GM12865 (cell line): ENCODE measurements at regions not wholly inside any gene's neighbourhood (a gene's known extent, or its start where the extent isn't known, plus 50 kb on each side); places are given as distances from the start of the nearest gene placed in this dataset.

Source experiments
- DNase-seq: peaks from one replicate; pipeline ENCODE4 v3.0.0; 2010; ENCODE audit warnings: low read depth
- H3K4me3 ChIP-seq: 2 replicates; pipeline ENCODE4 v1.5.1; 2011; ENCODE audit warnings: mild to moderate bottlenecking, low read depth, low read length, control low read depth
- CTCF ChIP-seq: IDR thresholded peaks from 2 replicates; pipeline ENCODE4 v1.5.1; 2011; ENCODE audit warnings: low read length, control low read depth, low read depth, inconsistent platforms; ENCODE audit not compliant: insufficient read depth; ENCODE audit errors: missing control alignments

- no peak overlapping the region for H3K4me3 ChIP-seq
- no peak for TF ChIP-seq CTCF
- DNase-seq: no peak
Measured at GRCh38 chr19:31418692-31419430, 69.6 kb upstream of the TSHZ3 start.

- no peak overlapping the region for H3K4me3 ChIP-seq
- no peak for DNase-seq
- TF ChIP-seq CTCF: no peak
Measured at GRCh38 chr19:31419871-31420445, 70.7 kb upstream of the TSHZ3 start.

- TF ChIP-seq CTCF: no peak
- DNase-seq: no peak
- no peak overlapping the region for H3K4me3 ChIP-seq
Measured at GRCh38 chr19:31421082-31421481, 71.8 kb upstream of the TSHZ3 start.

GRCh38 chr19:31421856-31422255 is 72.6 kb upstream of the TSHZ3 start:
- no peak for DNase-seq
- TF ChIP-seq CTCF: no peak
- H3K4me3 ChIP-seq: no peak overlapping the region

- no peak overlapping the region for H3K4me3 ChIP-seq
- DNase-seq: no peak
- TF ChIP-seq CTCF: no peak
Measured at GRCh38 chr19:31423896-31424295, 74.7 kb upstream of the TSHZ3 start.

- no peak for DNase-seq
- no peak for TF ChIP-seq CTCF
- H3K4me3 ChIP-seq: no peak overlapping the region
Measured at GRCh38 chr19:31424861-31425620, 75.8 kb upstream of the TSHZ3 start.

- H3K4me3 ChIP-seq: no peak overlapping the region
- no peak for DNase-seq
- no peak for TF ChIP-seq CTCF
Measured at GRCh38 chr19:31427857-31428256, 78.6 kb upstream of the TSHZ3 start.
